Panc1 (cell line): ENCODE measurements at regions not wholly inside any gene's neighbourhood (a gene's known extent, or its start where the extent isn't known, plus 50 kb on each side); places are given as distances from the start of the nearest gene placed in this dataset.

Source experiments
- ATAC-seq: fragments of 200-7000 bp; cut with Tn5 transposase; 2 replicates; pipeline ENCODE4 v1.9.1; 2020; ENCODE audit warnings: mild to moderate bottlenecking, moderate library complexity
- BruUV-seq: library from RNA; stranded (reverse); fragments of 400-500 nt; replicated peaks from 2 replicates; lab custom pipeline; 2021; lab: Mats Ljungman, UMichigan
- CTCF ChIA-PET: fragments of 300-600 bp; sonication (Branson Sonifier 250); formaldehyde crosslinking; loops from one replicate; lab custom pipeline; 2022; ENCODE audit warnings: antibody characterized with exemption; lab: Charles Lee
- POLR2A ChIA-PET: fragments of 300-600 bp; sonication (Branson Sonifier 250); formaldehyde crosslinking; loops from one replicate; lab custom pipeline; 2022; ENCODE audit warnings: antibody characterized with exemption; lab: Charles Lee
- DNase-seq: peaks from one replicate; pipeline ENCODE4 v3.0.0-alpha.2; 2010; ENCODE audit warnings: low read depth, low spot score
- H3K27ac ChIP-seq: 2 replicates; pipeline ENCODE4 v1.5.1; 2011; ENCODE audit warnings: mild to moderate bottlenecking, low read length, inconsistent platforms
- H3K27me3 ChIP-seq: fragments of 200-500 bp; sonication (Bioruptor generic); 2 replicates; pipeline ENCODE4 v1.6.0; 2014; ENCODE audit warnings: low read length, inconsistent platforms; ENCODE audit not compliant: control insufficient read depth, insufficient read depth
- H3K36me3 ChIP-seq: fragments of 200-500 bp; sonication (Bioruptor generic); 2 replicates; pipeline ENCODE4 v1.5.1; 2014; ENCODE audit warnings: inconsistent platforms, mild to moderate bottlenecking, low read length, moderate library complexity; ENCODE audit not compliant: control insufficient read depth, insufficient read depth
- H3K4me1 ChIP-seq: 2 replicates; pipeline ENCODE4 v1.5.1; 2011; ENCODE audit warnings: inconsistent platforms, mild to moderate bottlenecking, low read length, moderate library complexity; ENCODE audit not compliant: control insufficient read depth, insufficient read depth
- H3K4me3 ChIP-seq, 2 experiments: 2 replicates each; pipeline ENCODE4 v1.5.1; 2011 to 2012; ENCODE audit warnings: low read depth in 2 of 2, low read length in 2 of 2, mild to moderate bottlenecking in 2 of 2, inconsistent platforms in 1 of 2, moderate library complexity in 1 of 2
- H3K9me3 ChIP-seq: fragments of 200-500 bp; sonication (Bioruptor generic); 2 replicates; pipeline ENCODE4 v1.5.1; 2014; ENCODE audit warnings: low read depth, mild to moderate bottlenecking, inconsistent platforms, low read length, moderate library complexity; ENCODE audit not compliant: control insufficient read depth, insufficient read depth
- POLR2AphosphoS5 ChIP-seq: IDR thresholded peaks from 2 replicates; pipeline ENCODE4 v1.6.1; 2012; ENCODE audit warnings: mild to moderate bottlenecking, low read depth, low read length, moderate library complexity
- SIN3A ChIP-seq: IDR thresholded peaks from 2 replicates; pipeline ENCODE4 v1.6.1; 2012; ENCODE audit warnings: low read depth, mild to moderate bottlenecking, low read length, moderate library complexity, borderline replicate concordance; ENCODE audit not compliant: insufficient read depth
- TCF7L2 ChIP-seq: IDR thresholded peaks from 2 replicates; pipeline ENCODE4 v1.6.1; 2011; ENCODE audit warnings: mild to moderate bottlenecking, low read depth, low read length, inconsistent platforms
- in situ Hi-C: cut with HindIII; loops from 2 replicates; pipeline ENCODE4 v1.10.0; 2016; ENCODE audit warnings: low sequenced_read_pairs, low pct_unique_long_range_greater_than_20kb
- intact Hi-C: fragments of 100-400 bp; cut with micrococcal nuclease; formaldehyde crosslinking; loops from one replicate; pipeline ENCODE4 v1.10.0; 2022; ENCODE audit not compliant: unreplicated experiment
- TF ChIP-seq, protein P1 (sequence below), 2 experiments: IDR thresholded peaks; 2 replicates each; pipeline ENCODE4 v1.6.1; 2011 to 2012; ENCODE audit warnings: low read depth in 2 of 2, control low read depth in 1 of 2, low read length in 1 of 2, mild to moderate bottlenecking in 1 of 2, moderate library complexity in 1 of 2; ENCODE audit not compliant: insufficient read depth in 1 of 2
- TF ChIP-seq, protein P2 (sequence below): fragments of 450-650 bp; IDR thresholded peaks from 2 replicates; pipeline ENCODE4 v1.5.1; 2017; ENCODE audit warnings: mild to moderate bottlenecking

GRCh38 chr16:51009359-51009758, 141.7 kb downstream of the SALL1 start:
- in situ Hi-C loops (no loop called here), intact Hi-C loops (no loop called here)
- DNase-seq (no peak), ATAC-seq (no peak)
- Histone ChIP-seq H3K27me3 (no peaks in the 10 kb centered on the region), H3K9me3 (no peaks in the 10 kb centered on the region), H3K4me1 (no peaks in the 10 kb centered on the region), H3K27ac (no peak overlapping the region), H3K36me3 (no peaks in the 10 kb centered on the region), H3K4me3 (no peak overlapping the region)
- POLR2A ChIA-PET = no interaction called here
- BruUV-seq = no TSS peak
- TF ChIP-seq POLR2AphosphoS5 (no peak), TCF7L2 (no peak), SIN3A (no peak)
- TF ChIP-seq, protein P1, sequence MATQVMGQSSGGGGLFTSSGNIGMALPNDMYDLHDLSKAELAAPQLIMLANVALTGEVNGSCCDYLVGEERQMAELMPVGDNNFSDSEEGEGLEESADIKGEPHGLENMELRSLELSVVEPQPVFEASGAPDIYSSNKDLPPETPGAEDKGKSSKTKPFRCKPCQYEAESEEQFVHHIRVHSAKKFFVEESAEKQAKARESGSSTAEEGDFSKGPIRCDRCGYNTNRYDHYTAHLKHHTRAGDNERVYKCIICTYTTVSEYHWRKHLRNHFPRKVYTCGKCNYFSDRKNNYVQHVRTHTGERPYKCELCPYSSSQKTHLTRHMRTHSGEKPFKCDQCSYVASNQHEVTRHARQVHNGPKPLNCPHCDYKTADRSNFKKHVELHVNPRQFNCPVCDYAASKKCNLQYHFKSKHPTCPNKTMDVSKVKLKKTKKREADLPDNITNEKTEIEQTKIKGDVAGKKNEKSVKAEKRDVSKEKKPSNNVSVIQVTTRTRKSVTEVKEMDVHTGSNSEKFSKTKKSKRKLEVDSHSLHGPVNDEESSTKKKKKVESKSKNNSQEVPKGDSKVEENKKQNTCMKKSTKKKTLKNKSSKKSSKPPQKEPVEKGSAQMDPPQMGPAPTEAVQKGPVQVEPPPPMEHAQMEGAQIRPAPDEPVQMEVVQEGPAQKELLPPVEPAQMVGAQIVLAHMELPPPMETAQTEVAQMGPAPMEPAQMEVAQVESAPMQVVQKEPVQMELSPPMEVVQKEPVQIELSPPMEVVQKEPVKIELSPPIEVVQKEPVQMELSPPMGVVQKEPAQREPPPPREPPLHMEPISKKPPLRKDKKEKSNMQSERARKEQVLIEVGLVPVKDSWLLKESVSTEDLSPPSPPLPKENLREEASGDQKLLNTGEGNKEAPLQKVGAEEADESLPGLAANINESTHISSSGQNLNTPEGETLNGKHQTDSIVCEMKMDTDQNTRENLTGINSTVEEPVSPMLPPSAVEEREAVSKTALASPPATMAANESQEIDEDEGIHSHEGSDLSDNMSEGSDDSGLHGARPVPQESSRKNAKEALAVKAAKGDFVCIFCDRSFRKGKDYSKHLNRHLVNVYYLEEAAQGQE (IDR thresholded peaks at IDR 0.05; ENCODE audit: insufficient read depth in 1 of 2, low read depth in 2 of 2, low read length in 1 of 2) = no peak
- TF ChIP-seq, protein P2, sequence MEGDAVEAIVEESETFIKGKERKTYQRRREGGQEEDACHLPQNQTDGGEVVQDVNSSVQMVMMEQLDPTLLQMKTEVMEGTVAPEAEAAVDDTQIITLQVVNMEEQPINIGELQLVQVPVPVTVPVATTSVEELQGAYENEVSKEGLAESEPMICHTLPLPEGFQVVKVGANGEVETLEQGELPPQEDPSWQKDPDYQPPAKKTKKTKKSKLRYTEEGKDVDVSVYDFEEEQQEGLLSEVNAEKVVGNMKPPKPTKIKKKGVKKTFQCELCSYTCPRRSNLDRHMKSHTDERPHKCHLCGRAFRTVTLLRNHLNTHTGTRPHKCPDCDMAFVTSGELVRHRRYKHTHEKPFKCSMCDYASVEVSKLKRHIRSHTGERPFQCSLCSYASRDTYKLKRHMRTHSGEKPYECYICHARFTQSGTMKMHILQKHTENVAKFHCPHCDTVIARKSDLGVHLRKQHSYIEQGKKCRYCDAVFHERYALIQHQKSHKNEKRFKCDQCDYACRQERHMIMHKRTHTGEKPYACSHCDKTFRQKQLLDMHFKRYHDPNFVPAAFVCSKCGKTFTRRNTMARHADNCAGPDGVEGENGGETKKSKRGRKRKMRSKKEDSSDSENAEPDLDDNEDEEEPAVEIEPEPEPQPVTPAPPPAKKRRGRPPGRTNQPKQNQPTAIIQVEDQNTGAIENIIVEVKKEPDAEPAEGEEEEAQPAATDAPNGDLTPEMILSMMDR = no peak
- CTCF ChIA-PET = no interaction called here

DNA sequence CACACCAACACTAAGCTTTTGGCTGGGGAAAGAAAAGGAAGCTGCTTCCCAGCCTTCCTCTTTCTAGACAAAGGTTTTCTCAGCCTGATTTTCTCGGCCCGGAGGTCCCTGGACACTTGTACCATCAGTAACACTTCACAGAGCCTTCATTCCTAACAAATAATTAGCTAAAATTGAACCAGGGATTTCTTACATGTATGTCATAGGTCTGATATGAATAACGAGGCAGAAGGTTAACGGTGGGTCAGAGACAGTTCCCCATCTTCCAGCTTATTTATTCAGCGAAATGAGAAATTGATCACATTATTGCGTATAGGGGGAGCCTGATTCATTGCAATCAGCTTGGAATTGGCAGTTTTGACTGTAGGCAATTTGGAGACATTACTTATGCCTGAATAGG, 142.5 kb downstream of the SALL1 start:
- TF ChIP-seq SIN3A = no peak
- in situ Hi-C loops (no loop called here), intact Hi-C loops (no loop called here)
- BruUV-seq = no TSS peak
- Histone ChIP-seq H3K4me1 (no peaks in the 10 kb centered on the region), H3K27me3 (no peaks in the 10 kb centered on the region), H3K36me3 (no peaks in the 10 kb centered on the region), H3K9me3 (no peaks in the 10 kb centered on the region), H3K4me3 (no peak overlapping the region), H3K27ac (no peak overlapping the region)
- ChIA-PET CTCF (no interaction called here), POLR2A (no interaction called here)
- no peak for DNase-seq
- no peak for ATAC-seq

DNA sequence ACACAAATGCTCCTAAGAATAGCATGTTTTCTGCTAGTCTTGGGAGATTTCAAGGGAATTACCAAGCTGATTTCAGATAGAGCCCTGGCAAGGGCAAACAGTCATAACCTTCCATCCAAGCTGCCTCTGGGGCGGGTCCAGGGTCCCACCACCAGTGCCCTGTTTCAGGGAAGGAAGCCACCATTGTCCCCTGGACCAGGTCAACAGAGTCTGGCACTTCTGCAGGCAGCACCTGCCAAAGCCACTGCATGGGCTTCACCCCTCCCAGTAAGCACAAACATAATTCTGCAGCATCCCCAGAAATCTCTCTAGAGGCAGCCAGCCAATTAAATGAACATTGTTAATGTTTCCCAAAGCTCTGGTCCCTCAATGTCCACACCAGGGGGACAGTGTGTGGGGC, 143.0 kb downstream of the SALL1 start:
- TF ChIP-seq SIN3A (no peak), TCF7L2 (no peak), POLR2AphosphoS5 (no peak)
- TF ChIP-seq, protein P2 = no peak
- TF ChIP-seq, protein P1 (IDR thresholded peaks at IDR 0.05; ENCODE audit: insufficient read depth in 1 of 2, low read depth in 2 of 2, low read length in 1 of 2) = no peak
- H3K4me3 ChIP-seq = no peak overlapping the region
- POLR2A ChIA-PET = no interaction called here
- no peaks in the 10 kb centered on the region for H3K36me3 ChIP-seq
- in situ Hi-C loops = no loop called here
- DNase-seq (no peak), ATAC-seq (no peak)
- H3K9me3 ChIP-seq = no peaks in the 10 kb centered on the region
- intact Hi-C loops = no loop called here
- BruUV-seq = no TSS peak
- no peaks in the 10 kb centered on the region for H3K27me3 ChIP-seq
- no peak overlapping the region for H3K27ac ChIP-seq
- no peaks in the 10 kb centered on the region for H3K4me1 ChIP-seq
- CTCF ChIA-PET = interaction anchor here (0.7 kb wide), 1 partner anchor 548 kb away, joined by 3 read pairs; no protein-coding TSS in a partner anchor
